Suprapubic skin (tissue), 4 donors: ENCODE measurements at regions not wholly inside any gene's neighbourhood (a gene's known extent, or its start where the extent isn't known, plus 50 kb on each side); places are given as distances from the start of the nearest gene placed in this dataset.

Experiments
- DNase-seq, 2 donors: peaks; one replicate each; pipeline ENCODE4 v3.0.0-alpha.2; 2019; ENCODE audit warnings: low spot score in 2 of 2
- H3K27ac ChIP-seq: fragments of 200-600 bp; sonication (generic); one replicate; pipeline ENCODE4 v1.5.1; 2019
- H3K27me3 ChIP-seq: fragments of 200-600 bp; sonication (generic); one replicate; pipeline ENCODE4 v1.5.1; 2019
- H3K36me3 ChIP-seq: fragments of 200-600 bp; sonication (generic); one replicate; pipeline ENCODE4 v1.5.1; 2019
- H3K4me1 ChIP-seq: fragments of 200-600 bp; sonication (generic); one replicate; pipeline ENCODE4 v1.5.1; 2019
- H3K4me3 ChIP-seq: fragments of 200-600 bp; sonication (generic); one replicate; pipeline ENCODE4 v1.5.1; 2019; ENCODE audit warnings: mild to moderate bottlenecking
- H3K9me3 ChIP-seq: fragments of 200-600 bp; sonication (generic); one replicate; pipeline ENCODE4 v1.5.1; 2019
- CTCF ChIP-seq, 2 donors: fragments of 200-600 bp in 1 of 2; fragments of 450-650 bp in 1 of 2; sonication (generic) in 1 of 2; IDR thresholded peaks; one replicate each; pipeline ENCODE4 v1.5.1; 2016 to 2019; ENCODE audit warnings: antibody characterized with exemption in 2 of 2, mild to moderate bottlenecking in 1 of 2, moderate library complexity in 1 of 2
- EP300 ChIP-seq: sonication (generic); formaldehyde crosslinking; IDR thresholded peaks from one replicate; pipeline ENCODE4 v1.6.1; 2017; ENCODE audit warnings: antibody characterized with exemption
- POLR2A ChIP-seq, 2 donors: fragments of 450-650 bp; IDR thresholded peaks; one replicate each; pipeline ENCODE4 v1.6.1; 2017; ENCODE audit warnings: antibody characterized with exemption in 2 of 2, mild to moderate bottlenecking in 2 of 2, moderate library complexity in 2 of 2
- POLR2AphosphoS5 ChIP-seq, 3 donors: sonication (generic); formaldehyde crosslinking; IDR thresholded peaks; one replicate each; pipeline ENCODE4 v1.6.1; 2017; ENCODE audit warnings: antibody characterized with exemption in 3 of 3
- WGBS: methylation state at CpG from one replicate; pipeline ENCODE4 v1.1.5; 2018; 5-methylcytosine and 5-hydroxymethylcytosine counted together

GRCh38 chr5:17425385-17426070 lies 72.5 kb upstream of the TAF11L2 start:
- Histone ChIP-seq H3K4me3 (no peak overlapping the region), H3K27me3 (no peaks in the 10 kb centered on the region), H3K27ac (no peak overlapping the region), H3K36me3 (no peaks in the 10 kb centered on the region), H3K4me1 (no peaks in the 10 kb centered on the region), H3K9me3 (no peaks in the 10 kb centered on the region)
- no peak for TF ChIP-seq EP300
- TF ChIP-seq POLR2A (IDR thresholded peaks at IDR 0.05) = no peak
- no peak for TF ChIP-seq POLR2AphosphoS5 (IDR thresholded peaks at IDR 0.05)
- TF ChIP-seq CTCF (IDR thresholded peaks at IDR 0.05) = no peak
- no peak for DNase-seq
- WGBS = 75% methylated on average over 8 of the region's 8 CpGs

- Histone ChIP-seq H3K27ac (no peak overlapping the region), H3K4me3 (no peak overlapping the region), H3K36me3 (no peaks in the 10 kb centered on the region), H3K4me1 (no peaks in the 10 kb centered on the region), H3K27me3 (no peaks in the 10 kb centered on the region), H3K9me3 (no peaks in the 10 kb centered on the region)
- WGBS = 45% methylated on average over 2 of the region's 2 CpGs
- DNase-seq = no peak
- TF ChIP-seq POLR2A (IDR thresholded peaks at IDR 0.05) = no peak
These were observed 71.8 kb upstream of the TAF11L2 start for GRCh38 chr5:17426104-17426749.

GRCh38 chr5:17428176-17428800 lies 69.7 kb upstream of the TAF11L2 start:
- Histone ChIP-seq H3K36me3 (no peaks in the 10 kb centered on the region), H3K9me3 (no peaks in the 10 kb centered on the region), H3K27ac (no peak overlapping the region), H3K4me3 (no peak overlapping the region), H3K4me1 (no peaks in the 10 kb centered on the region), H3K27me3 (no peaks in the 10 kb centered on the region)
- no peak for DNase-seq
- no peak for TF ChIP-seq EP300
- WGBS = 72% methylated on average over 7 of the region's 7 CpGs

GRCh38 chr5:17429353-17429752 lies 68.7 kb upstream of the TAF11L2 start:
- WGBS = 63% methylated on average over 4 of the region's 4 CpGs
- H3K9me3 ChIP-seq = no peaks in the 10 kb centered on the region

GRCh38 chr5:17430241-17430640 lies 67.8 kb upstream of the TAF11L2 start:
- 76% methylated on average over 5 of the region's 5 CpGs for WGBS
- TF ChIP-seq POLR2A (IDR thresholded peaks at IDR 0.05) (no peak), POLR2AphosphoS5 (IDR thresholded peaks at IDR 0.05) (no peak), CTCF (IDR thresholded peaks at IDR 0.05) (no peak), EP300 (no peak)

More at GRCh38 chr5:17429353-17429752, 68.7 kb upstream of the TAF11L2 start:
- Histone ChIP-seq H3K4me1 (no peaks in the 10 kb centered on the region), H3K4me3 (no peak overlapping the region), H3K36me3 (no peaks in the 10 kb centered on the region), H3K27ac (no peak overlapping the region), H3K27me3 (no peaks in the 10 kb centered on the region)
- DNase-seq = no peak
- TF ChIP-seq EP300 = no peak
- no peak for TF ChIP-seq POLR2AphosphoS5 (IDR thresholded peaks at IDR 0.05)
- no peak for TF ChIP-seq POLR2A (IDR thresholded peaks at IDR 0.05)
- no peak for TF ChIP-seq CTCF (IDR thresholded peaks at IDR 0.05)

GRCh38 chr5:17431272-17432050 lies 66.6 kb upstream of the TAF11L2 start:
- DNase-seq = no peak
- TF ChIP-seq CTCF (IDR thresholded peaks at IDR 0.05) (no peak), POLR2A (IDR thresholded peaks at IDR 0.05) (no peak), EP300 (no peak)
- no peaks in the 10 kb centered on the region for H3K36me3 ChIP-seq
- no peaks in the 10 kb centered on the region for H3K4me1 ChIP-seq
- WGBS = 85% methylated on average over 8 of the region's 8 CpGs
- H3K27me3 ChIP-seq = no peaks in the 10 kb centered on the region
- no peak overlapping the region for H3K4me3 ChIP-seq
- no peak overlapping the region for H3K27ac ChIP-seq
- no peaks in the 10 kb centered on the region for H3K9me3 ChIP-seq

More at GRCh38 chr5:17430241-17430640, 67.8 kb upstream of the TAF11L2 start:
- H3K4me1 ChIP-seq = no peaks in the 10 kb centered on the region
- no peaks in the 10 kb centered on the region for H3K9me3 ChIP-seq
- H3K4me3 ChIP-seq = no peak overlapping the region
- no peaks in the 10 kb centered on the region for H3K36me3 ChIP-seq
- H3K27ac ChIP-seq = no peak overlapping the region
- no peaks in the 10 kb centered on the region for H3K27me3 ChIP-seq
- no peak for DNase-seq
